HEK293 (cell line): ENCODE measurements at regions not wholly inside any gene's neighbourhood (a gene's known extent, or its start where the extent isn't known, plus 50 kb on each side); places are given as distances from the start of the nearest gene placed in this dataset.

Experiments used
- BCL6B ChIP-seq: fragments of 450-650 bp; formaldehyde crosslinking; IDR thresholded peaks from 2 replicates; pipeline ENCODE4 v1.5.1; 2017; ENCODE audit warnings: missing biosample characterization, missing genetic modification characterization
- FEZF1 ChIP-seq: fragments of 450-650 bp; formaldehyde crosslinking; IDR thresholded peaks from 2 replicates; pipeline ENCODE4 v1.5.1; 2016; ENCODE audit warnings: missing biosample characterization, missing genetic modification characterization
- GLIS1 ChIP-seq: fragments of 450-650 bp; formaldehyde crosslinking; IDR thresholded peaks from 2 replicates; pipeline ENCODE4 v1.5.1; 2016; ENCODE audit warnings: missing biosample characterization, missing genetic modification characterization
- INSM2 ChIP-seq: fragments of 450-650 bp; formaldehyde crosslinking; IDR thresholded peaks from 2 replicates; pipeline ENCODE4 v1.5.1; 2016; ENCODE audit warnings: missing biosample characterization, missing genetic modification characterization
- KLF1 ChIP-seq: fragments of 450-650 bp; formaldehyde crosslinking; IDR thresholded peaks from 2 replicates; pipeline ENCODE4 v1.5.1; 2016; ENCODE audit warnings: missing biosample characterization, missing genetic modification characterization
- KLF17 ChIP-seq: fragments of 450-650 bp; formaldehyde crosslinking; IDR thresholded peaks from 2 replicates; pipeline ENCODE4 v1.5.1; 2016; ENCODE audit warnings: missing biosample characterization, missing genetic modification characterization
- MEIS1 ChIP-seq: sonication (generic); formaldehyde crosslinking; IDR thresholded peaks from 2 replicates; pipeline ENCODE4 v1.8.1; 2022; ENCODE audit warnings: missing genetic modification reagents, mild to moderate bottlenecking, borderline replicate concordance
- REPIN1 ChIP-seq: fragments of 450-650 bp; formaldehyde crosslinking; IDR thresholded peaks from 2 replicates; pipeline ENCODE4 v1.5.1; 2017; ENCODE audit warnings: missing biosample characterization, missing genetic modification characterization, low read depth
- SETDB1 ChIP-seq: IDR thresholded peaks from one replicate; pipeline ENCODE4 v1.6.1; 2017; ENCODE audit warnings: mild to moderate bottlenecking, low read length, moderate library complexity, mixed read lengths; ENCODE audit not compliant: insufficient read length
- ZFHX2 ChIP-seq: fragments of 450-650 bp; formaldehyde crosslinking; conservative IDR thresholded peaks from 2 replicates; pipeline ENCODE4 v1.5.1; 2016; ENCODE audit warnings: missing biosample characterization, missing genetic modification characterization
- ZNF140 ChIP-seq: fragments of 450-650 bp; formaldehyde crosslinking; IDR thresholded peaks from 2 replicates; pipeline ENCODE4 v1.5.1; 2016; ENCODE audit warnings: missing biosample characterization, missing genetic modification characterization
- ZNF16 ChIP-seq: fragments of 450-650 bp; formaldehyde crosslinking; IDR thresholded peaks from 2 replicates; pipeline ENCODE4 v1.5.1; 2016; ENCODE audit warnings: low read depth, missing biosample characterization, missing genetic modification characterization
- ZNF2 ChIP-seq: fragments of 450-650 bp; formaldehyde crosslinking; IDR thresholded peaks from 2 replicates; pipeline ENCODE4 v1.5.1; 2016; ENCODE audit warnings: missing biosample characterization, missing genetic modification characterization
- ZNF223 ChIP-seq: fragments of 450-650 bp; formaldehyde crosslinking; IDR thresholded peaks from 2 replicates; pipeline ENCODE4 v1.5.1; 2016; ENCODE audit warnings: missing biosample characterization, missing genetic modification characterization
- ZNF266 ChIP-seq: fragments of 450-650 bp; formaldehyde crosslinking; IDR thresholded peaks from 2 replicates; pipeline ENCODE4 v1.5.1; 2016; ENCODE audit warnings: missing biosample characterization, missing genetic modification characterization, low read depth
- ZNF292 ChIP-seq: fragments of 450-650 bp; formaldehyde crosslinking; IDR thresholded peaks from 2 replicates; pipeline ENCODE4 v1.5.1; 2016; ENCODE audit warnings: low read depth, missing biosample characterization, missing genetic modification characterization, borderline replicate concordance
- ZNF341 ChIP-seq: fragments of 450-650 bp; formaldehyde crosslinking; IDR thresholded peaks from 2 replicates; pipeline ENCODE4; 2016; ENCODE audit warnings: low read depth, missing biosample characterization, missing genetic modification characterization
- ZNF354C ChIP-seq: fragments of 450-650 bp; formaldehyde crosslinking; IDR thresholded peaks from 2 replicates; pipeline ENCODE4 v1.5.1; 2016; ENCODE audit warnings: missing biosample characterization, missing genetic modification characterization, low read depth, borderline replicate concordance
- ZNF394 ChIP-seq: fragments of 450-650 bp; formaldehyde crosslinking; IDR thresholded peaks from 2 replicates; pipeline ENCODE4 v1.5.1; 2016; ENCODE audit warnings: missing biosample characterization, missing genetic modification characterization, mild to moderate bottlenecking, moderate library complexity, borderline replicate concordance
- ZNF529 ChIP-seq: fragments of 450-650 bp; formaldehyde crosslinking; IDR thresholded peaks from 2 replicates; pipeline ENCODE4 v1.5.1; 2017; ENCODE audit warnings: missing genetic modification characterization, missing biosample characterization; ENCODE audit not compliant: insufficient replicate concordance
- ZNF560 ChIP-seq: fragments of 450-650 bp; formaldehyde crosslinking; IDR thresholded peaks from 2 replicates; pipeline ENCODE4 v1.5.1; 2017; ENCODE audit warnings: missing biosample characterization, missing genetic modification characterization, borderline replicate concordance
- ZNF610 ChIP-seq: fragments of 450-650 bp; formaldehyde crosslinking; IDR thresholded peaks from 2 replicates; pipeline ENCODE4 v1.5.1; 2016; ENCODE audit warnings: missing biosample characterization, missing genetic modification characterization, borderline replicate concordance
- ZNF624 ChIP-seq: fragments of 450-650 bp; formaldehyde crosslinking; IDR thresholded peaks from 2 replicates; pipeline ENCODE4 v1.5.1; 2017; ENCODE audit warnings: missing biosample characterization, missing genetic modification characterization
- ZNF629 ChIP-seq: fragments of 450-650 bp; formaldehyde crosslinking; IDR thresholded peaks from 2 replicates; pipeline ENCODE4 v1.5.1; 2017; ENCODE audit warnings: missing biosample characterization, missing genetic modification characterization
- ZNF677 ChIP-seq: fragments of 450-650 bp; IDR thresholded peaks from 2 replicates; pipeline ENCODE4 v1.5.0; 2018; ENCODE audit warnings: missing biosample characterization, mild to moderate bottlenecking, missing genetic modification characterization, moderate library complexity
- ZNF76 ChIP-seq: fragments of 450-650 bp; formaldehyde crosslinking; IDR thresholded peaks from 2 replicates; pipeline ENCODE4; 2016; ENCODE audit warnings: low read depth, missing biosample characterization, missing genetic modification characterization, borderline replicate concordance
- ZNF792 ChIP-seq: fragments of 450-650 bp; formaldehyde crosslinking; IDR thresholded peaks from 2 replicates; pipeline ENCODE4 v1.5.1; 2016; ENCODE audit warnings: missing biosample characterization, missing genetic modification characterization
- ZSCAN23 ChIP-seq: fragments of 450-650 bp; formaldehyde crosslinking; IDR thresholded peaks from 2 replicates; pipeline ENCODE4 v1.5.1; 2016; ENCODE audit warnings: missing biosample characterization, missing genetic modification characterization
- ZSCAN30 ChIP-seq: fragments of 450-650 bp; IDR thresholded peaks from 2 replicates; pipeline ENCODE4 v1.5.1; 2018; ENCODE audit warnings: missing biosample characterization, mild to moderate bottlenecking, missing genetic modification characterization, moderate library complexity
- TF ChIP-seq, protein P1 (sequence below): fragments of 450-650 bp; formaldehyde crosslinking; IDR thresholded peaks from 2 replicates; pipeline ENCODE4 v1.5.1; 2016; ENCODE audit warnings: missing biosample characterization, missing genetic modification characterization
- TF ChIP-seq, protein P2 (sequence below): fragments of 450-650 bp; formaldehyde crosslinking; IDR thresholded peaks from 2 replicates; pipeline ENCODE4 v1.5.1; 2016; ENCODE audit warnings: missing biosample characterization, missing genetic modification characterization
- TF ChIP-seq, protein P3 (sequence below): fragments of 450-650 bp; formaldehyde crosslinking; IDR thresholded peaks from 2 replicates; pipeline ENCODE4 v1.5.1; 2017; ENCODE audit warnings: missing biosample characterization, missing genetic modification characterization

DNA sequence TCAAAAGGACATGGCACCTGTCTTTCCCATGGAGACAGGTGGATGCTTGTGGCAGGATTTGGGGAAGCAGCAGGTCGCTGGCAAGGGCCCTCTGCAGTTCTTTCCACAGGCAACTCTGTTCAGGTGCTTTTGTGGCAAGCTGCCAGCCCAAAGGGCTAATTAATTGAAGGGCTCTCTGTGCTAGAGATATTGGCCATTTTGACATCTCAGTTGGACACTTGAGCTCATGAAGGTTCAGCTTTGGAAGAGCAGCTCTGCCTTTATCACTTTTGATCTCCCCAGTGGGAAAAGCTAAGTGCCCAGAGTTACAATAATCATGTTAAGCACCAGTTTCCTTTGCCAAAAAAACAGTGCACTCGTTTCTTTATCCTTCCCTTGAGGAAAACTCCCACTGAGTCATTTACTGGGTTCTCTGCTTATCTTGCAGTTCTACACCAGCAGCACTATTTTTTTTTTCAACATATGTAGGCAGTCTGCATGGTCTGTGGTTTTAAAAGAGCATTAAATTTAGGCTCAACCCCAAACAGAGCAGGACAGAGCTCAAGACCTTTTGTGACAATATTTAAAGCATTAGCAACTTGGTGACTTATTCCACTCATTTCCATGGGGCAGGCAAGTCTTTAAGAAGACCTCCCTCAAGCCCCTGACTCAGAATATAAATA lies 336.4 kb upstream of the RASGEF1B start (continued):
- TF ChIP-seq ZNF792 (no peak), ZNF2 (peak; percentile 72), ZNF624 (no peak), ZSCAN23 (peak; percentile 82; the same call in 1 of the 2 replicates), ZNF677 (tag by site-specific recombination) (no peak), ZNF292 (no peak), KLF17 (tag by site-specific recombination) (no peak), MEIS1 (no peak), ZNF140 (tag by site-specific recombination) (no peak), SETDB1 (no peak), ZNF16 (tag by site-specific recombination) (no peak), ZNF266 (no peak), REPIN1 (no peak), ZNF354C (tag by site-specific recombination) (no peak), ZNF610 (tag by site-specific recombination) (peak; percentile 67; the same call in 1 of the 2 replicates), KLF1 (tag by site-specific recombination) (peak; percentile 63; the same call in 1 of the 2 replicates), ZNF76 (tag by site-specific recombination) (0 out of 2 replicates have a peak, but pooled peaks have one; percentile 30), ZSCAN30 (peak; percentile 92), ZNF560 (tag by site-specific recombination) (no peak), ZNF223 (tag by site-specific recombination) (no peak), ZFHX2 (peak; percentile 56), GLIS1 (tag by site-specific recombination) (peak; percentile 90), ZNF629 (tag by site-specific recombination) (peak; percentile 90), ZNF341 (peak; percentile 77), ZNF394 (tag by site-specific recombination) (peak; percentile 65; the same call in 1 of the 2 replicates), BCL6B (tag by site-specific recombination) (peak; percentile 48; the same call in 1 of the 2 replicates), ZNF529 (tag by site-specific recombination) (no peak), FEZF1 (tag by site-specific recombination) (peak; percentile 99), INSM2 (tag by site-specific recombination) (peak; percentile 85)
- TF ChIP-seq, protein P1, sequence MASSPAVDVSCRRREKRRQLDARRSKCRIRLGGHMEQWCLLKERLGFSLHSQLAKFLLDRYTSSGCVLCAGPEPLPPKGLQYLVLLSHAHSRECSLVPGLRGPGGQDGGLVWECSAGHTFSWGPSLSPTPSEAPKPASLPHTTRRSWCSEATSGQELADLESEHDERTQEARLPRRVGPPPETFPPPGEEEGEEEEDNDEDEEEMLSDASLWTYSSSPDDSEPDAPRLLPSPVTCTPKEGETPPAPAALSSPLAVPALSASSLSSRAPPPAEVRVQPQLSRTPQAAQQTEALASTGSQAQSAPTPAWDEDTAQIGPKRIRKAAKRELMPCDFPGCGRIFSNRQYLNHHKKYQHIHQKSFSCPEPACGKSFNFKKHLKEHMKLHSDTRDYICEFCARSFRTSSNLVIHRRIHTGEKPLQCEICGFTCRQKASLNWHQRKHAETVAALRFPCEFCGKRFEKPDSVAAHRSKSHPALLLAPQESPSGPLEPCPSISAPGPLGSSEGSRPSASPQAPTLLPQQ (tag by site-specific recombination) = peak; percentile 68
- TF ChIP-seq, protein P2, sequence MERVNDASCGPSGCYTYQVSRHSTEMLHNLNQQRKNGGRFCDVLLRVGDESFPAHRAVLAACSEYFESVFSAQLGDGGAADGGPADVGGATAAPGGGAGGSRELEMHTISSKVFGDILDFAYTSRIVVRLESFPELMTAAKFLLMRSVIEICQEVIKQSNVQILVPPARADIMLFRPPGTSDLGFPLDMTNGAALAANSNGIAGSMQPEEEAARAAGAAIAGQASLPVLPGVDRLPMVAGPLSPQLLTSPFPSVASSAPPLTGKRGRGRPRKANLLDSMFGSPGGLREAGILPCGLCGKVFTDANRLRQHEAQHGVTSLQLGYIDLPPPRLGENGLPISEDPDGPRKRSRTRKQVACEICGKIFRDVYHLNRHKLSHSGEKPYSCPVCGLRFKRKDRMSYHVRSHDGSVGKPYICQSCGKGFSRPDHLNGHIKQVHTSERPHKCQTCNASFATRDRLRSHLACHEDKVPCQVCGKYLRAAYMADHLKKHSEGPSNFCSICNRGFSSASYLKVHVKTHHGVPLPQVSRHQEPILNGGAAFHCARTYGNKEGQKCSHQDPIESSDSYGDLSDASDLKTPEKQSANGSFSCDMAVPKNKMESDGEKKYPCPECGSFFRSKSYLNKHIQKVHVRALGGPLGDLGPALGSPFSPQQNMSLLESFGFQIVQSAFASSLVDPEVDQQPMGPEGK (tag by site-specific recombination) = peak; percentile 59; the same call in 1 of the 2 replicates
- TF ChIP-seq, protein P3, sequence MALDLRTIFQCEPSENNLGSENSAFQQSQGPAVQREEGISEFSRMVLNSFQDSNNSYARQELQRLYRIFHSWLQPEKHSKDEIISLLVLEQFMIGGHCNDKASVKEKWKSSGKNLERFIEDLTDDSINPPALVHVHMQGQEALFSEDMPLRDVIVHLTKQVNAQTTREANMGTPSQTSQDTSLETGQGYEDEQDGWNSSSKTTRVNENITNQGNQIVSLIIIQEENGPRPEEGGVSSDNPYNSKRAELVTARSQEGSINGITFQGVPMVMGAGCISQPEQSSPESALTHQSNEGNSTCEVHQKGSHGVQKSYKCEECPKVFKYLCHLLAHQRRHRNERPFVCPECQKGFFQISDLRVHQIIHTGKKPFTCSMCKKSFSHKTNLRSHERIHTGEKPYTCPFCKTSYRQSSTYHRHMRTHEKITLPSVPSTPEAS = peak; percentile 55; the same call in 1 of the 2 replicates
